ENCODE measurements at regions not wholly inside any gene's neighbourhood (a gene's known extent, or its start where the extent isn't known, plus 50 kb on each side); places are given as distances from the start of the nearest gene placed in this dataset.

DNA sequence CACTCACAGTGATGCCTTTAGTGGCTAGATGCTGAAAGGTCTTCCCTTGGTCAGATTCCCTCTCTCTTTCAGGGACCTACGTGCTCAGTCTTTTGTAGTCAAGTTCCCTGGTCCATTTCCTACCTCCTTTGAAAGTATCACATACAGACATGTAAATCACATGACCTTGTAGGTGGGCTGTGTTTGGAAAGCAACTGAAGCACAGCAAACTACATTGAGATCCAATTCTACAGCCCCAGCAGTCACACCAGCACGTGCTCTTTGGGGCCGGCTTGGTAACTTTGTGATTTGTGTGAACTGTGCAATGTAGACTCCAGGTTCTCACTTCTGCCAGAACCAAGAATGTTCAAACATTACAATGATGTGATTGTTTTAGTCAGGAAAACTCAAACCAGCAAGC, 89.7 kb upstream of the PLPP4 start:
- H3K27ac ChIP-seq (ENCODE audit: low read depth, low read length, poor library complexity, severe bottlenecking), result no peak overlapping the region
- ChIA-PET CTCF (no interaction called here), POLR2A (ENCODE audit: low non-redundant PET) (no interaction called here)
- no peaks in the 10 kb centered on the region for H3K4me1 ChIP-seq (ENCODE audit: insufficient read depth, low read length, poor library complexity, severe bottlenecking)
- TF ChIP-seq EZH2 (IDR thresholded peaks at IDR 0.05; ENCODE audit: borderline replicate concordance, low read depth, low read length, poor library complexity, severe bottlenecking), result no peak
- TF ChIP-seq, protein P1, sequence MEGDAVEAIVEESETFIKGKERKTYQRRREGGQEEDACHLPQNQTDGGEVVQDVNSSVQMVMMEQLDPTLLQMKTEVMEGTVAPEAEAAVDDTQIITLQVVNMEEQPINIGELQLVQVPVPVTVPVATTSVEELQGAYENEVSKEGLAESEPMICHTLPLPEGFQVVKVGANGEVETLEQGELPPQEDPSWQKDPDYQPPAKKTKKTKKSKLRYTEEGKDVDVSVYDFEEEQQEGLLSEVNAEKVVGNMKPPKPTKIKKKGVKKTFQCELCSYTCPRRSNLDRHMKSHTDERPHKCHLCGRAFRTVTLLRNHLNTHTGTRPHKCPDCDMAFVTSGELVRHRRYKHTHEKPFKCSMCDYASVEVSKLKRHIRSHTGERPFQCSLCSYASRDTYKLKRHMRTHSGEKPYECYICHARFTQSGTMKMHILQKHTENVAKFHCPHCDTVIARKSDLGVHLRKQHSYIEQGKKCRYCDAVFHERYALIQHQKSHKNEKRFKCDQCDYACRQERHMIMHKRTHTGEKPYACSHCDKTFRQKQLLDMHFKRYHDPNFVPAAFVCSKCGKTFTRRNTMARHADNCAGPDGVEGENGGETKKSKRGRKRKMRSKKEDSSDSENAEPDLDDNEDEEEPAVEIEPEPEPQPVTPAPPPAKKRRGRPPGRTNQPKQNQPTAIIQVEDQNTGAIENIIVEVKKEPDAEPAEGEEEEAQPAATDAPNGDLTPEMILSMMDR (conservative IDR thresholded peaks at IDR 0.05; ENCODE audit: low read depth, low read length), result no peak
- DNase-seq (ENCODE audit: low spot score), result no peak
- H3K36me3 ChIP-seq (ENCODE audit: insufficient read depth, low read length, poor library complexity, severe bottlenecking), result no peaks in the 10 kb centered on the region
- H3K4me3 ChIP-seq (ENCODE audit: low read depth, low read length, poor library complexity, severe bottlenecking), result no peak overlapping the region
- H3K27me3 ChIP-seq (replicated peaks; ENCODE audit: insufficient read depth, low read depth, low read length, poor library complexity), result peaks cover 71% of the 10 kb centered on the region
- H3K9me3 ChIP-seq (ENCODE audit: low read depth, low read length, poor library complexity, severe bottlenecking), result no peaks in the 10 kb centered on the region
- intact Hi-C loops (cut with micrococcal nuclease; ENCODE audit: unreplicated experiment), result no loop called here
- BruUV-seq (replicated peaks), result no TSS peak

DNA sequence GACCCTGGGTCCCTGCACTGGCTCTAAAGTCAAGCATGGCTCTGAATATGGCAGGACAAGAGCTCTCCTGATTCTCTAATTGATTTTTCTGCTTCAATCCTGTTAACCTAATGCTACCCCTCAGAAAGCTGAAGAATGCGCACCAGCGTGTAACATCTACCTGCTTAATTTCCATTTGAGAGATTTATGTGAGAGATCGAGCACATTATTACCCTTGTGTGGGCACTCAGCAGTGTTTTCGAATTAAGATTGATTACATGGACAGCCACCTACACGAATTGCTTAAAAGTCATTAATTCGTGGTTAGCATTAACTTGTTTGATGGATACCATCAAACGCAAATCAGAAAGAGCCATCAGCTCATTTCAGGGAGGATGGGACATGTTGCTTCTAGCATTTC, 88.7 kb upstream of the PLPP4 start:
- ChIA-PET POLR2A (ENCODE audit: low non-redundant PET) (no interaction called here), CTCF (no interaction called here)
- Histone ChIP-seq H3K4me3 (ENCODE audit: low read depth, low read length, poor library complexity, severe bottlenecking) (no peak overlapping the region), H3K36me3 (ENCODE audit: insufficient read depth, low read length, poor library complexity, severe bottlenecking) (no peaks in the 10 kb centered on the region), H3K9me3 (ENCODE audit: low read depth, low read length, poor library complexity, severe bottlenecking) (no peaks in the 10 kb centered on the region), H3K27me3 (replicated peaks; ENCODE audit: insufficient read depth, low read depth, low read length, poor library complexity) (peaks cover 77% of the 10 kb centered on the region), H3K27ac (ENCODE audit: low read depth, low read length, poor library complexity, severe bottlenecking) (no peak overlapping the region), H3K4me1 (ENCODE audit: insufficient read depth, low read length, poor library complexity, severe bottlenecking) (no peaks in the 10 kb centered on the region)
- no peak for DNase-seq (ENCODE audit: low spot score)
- BruUV-seq (replicated peaks), result no TSS peak
- intact Hi-C loops (cut with micrococcal nuclease; ENCODE audit: unreplicated experiment), result no loop called here
- no peak for TF ChIP-seq EZH2 (IDR thresholded peaks at IDR 0.05; ENCODE audit: borderline replicate concordance, low read depth, low read length, poor library complexity, severe bottlenecking)
- TF ChIP-seq, protein P1 (conservative IDR thresholded peaks at IDR 0.05; ENCODE audit: low read depth, low read length), result no peak

DNA sequence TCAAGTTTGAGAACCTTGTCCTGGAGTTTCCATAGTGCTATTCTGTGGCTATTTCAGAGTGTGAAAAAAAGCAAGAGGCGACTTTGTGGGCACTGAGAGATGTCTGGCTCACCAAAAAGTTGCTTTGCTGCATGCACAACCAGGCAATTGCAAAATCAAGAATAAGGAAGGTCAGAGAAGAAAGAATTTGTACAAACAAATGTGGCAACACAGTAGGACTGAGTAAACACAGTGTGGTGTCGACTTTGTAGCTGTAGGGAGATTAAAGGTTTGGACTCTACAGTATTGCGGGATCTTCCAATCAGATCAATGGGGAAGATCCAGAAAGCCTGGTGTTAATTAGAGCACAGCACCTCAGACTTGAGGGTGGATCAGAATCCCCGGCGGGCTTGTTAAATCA, 88.1 kb upstream of the PLPP4 start:
- no peak overlapping the region for H3K27ac ChIP-seq (ENCODE audit: low read depth, low read length, poor library complexity, severe bottlenecking)
- H3K4me3 ChIP-seq (ENCODE audit: low read depth, low read length, poor library complexity, severe bottlenecking), result no peak overlapping the region
- H3K9me3 ChIP-seq (ENCODE audit: low read depth, low read length, poor library complexity, severe bottlenecking), result no peaks in the 10 kb centered on the region
- intact Hi-C loops (cut with micrococcal nuclease; ENCODE audit: unreplicated experiment), result no loop called here
- TF ChIP-seq, protein P1 (conservative IDR thresholded peaks at IDR 0.05; ENCODE audit: low read depth, low read length), result no peak
- no peak for TF ChIP-seq EZH2 (IDR thresholded peaks at IDR 0.05; ENCODE audit: borderline replicate concordance, low read depth, low read length, poor library complexity, severe bottlenecking)
- CTCF ChIA-PET, result no interaction called here
- POLR2A ChIA-PET (ENCODE audit: low non-redundant PET), result no interaction called here
- H3K36me3 ChIP-seq (ENCODE audit: insufficient read depth, low read length, poor library complexity, severe bottlenecking), result no peaks in the 10 kb centered on the region
- no TSS peak for BruUV-seq (replicated peaks)
- H3K27me3 ChIP-seq (replicated peaks; ENCODE audit: insufficient read depth, low read depth, low read length, poor library complexity), result peaks cover 81% of the 10 kb centered on the region
- DNase-seq (ENCODE audit: low spot score), result no peak
- H3K4me1 ChIP-seq (ENCODE audit: insufficient read depth, low read length, poor library complexity, severe bottlenecking), result no peaks in the 10 kb centered on the region
